ENCODE measurements at regions not wholly inside any gene's neighbourhood (a gene's known extent, or its start where the extent isn't known, plus 50 kb on each side); places are given as distances from the start of the nearest gene placed in this dataset.

GRCh38 chr6:23006656-23007055 lies 437.3 kb downstream of the HDGFL1 start:
- H3K4me3 ChIP-seq (ENCODE audit: low read length in 2 of 2): no peak overlapping the region
- no peaks in the 10 kb centered on the region for H3K4me1 ChIP-seq (ENCODE audit: control insufficient read depth in 2 of 2, insufficient read depth in 2 of 2, low read length in 2 of 2)
- no peaks in the 10 kb centered on the region for H3K27me3 ChIP-seq (ENCODE audit: control insufficient read depth in 2 of 2, insufficient read depth in 2 of 2, low read length in 2 of 2)
- no peak overlapping the region for H3K27ac ChIP-seq (ENCODE audit: low read depth in 2 of 2, low read length in 2 of 2)
- H3K36me3 ChIP-seq (ENCODE audit: control insufficient read depth in 2 of 2, insufficient read depth in 2 of 2, low read length in 2 of 2): no peaks in the 10 kb centered on the region
- no peaks in the 10 kb centered on the region for H3K9me3 ChIP-seq (ENCODE audit: control insufficient read depth in 2 of 2, low read length in 2 of 2)
- no peak overlapping the region for H3K9ac ChIP-seq (ENCODE audit: low read depth in 1 of 2, low read length in 2 of 2)

- Histone ChIP-seq H3K27ac (ENCODE audit: low read depth in 2 of 2, low read length in 2 of 2) (no peak overlapping the region), H3K4me3 (ENCODE audit: low read length in 2 of 2) (no peak overlapping the region), H3K27me3 (ENCODE audit: control insufficient read depth in 2 of 2, insufficient read depth in 2 of 2, low read length in 2 of 2) (no peaks in the 10 kb centered on the region), H3K9me3 (ENCODE audit: control insufficient read depth in 2 of 2, low read length in 2 of 2) (no peaks in the 10 kb centered on the region), H3K36me3 (ENCODE audit: control insufficient read depth in 2 of 2, insufficient read depth in 2 of 2, low read length in 2 of 2) (no peaks in the 10 kb centered on the region), H3K4me1 (ENCODE audit: control insufficient read depth in 2 of 2, insufficient read depth in 2 of 2, low read length in 2 of 2) (no peaks in the 10 kb centered on the region), H3K9ac (ENCODE audit: low read depth in 1 of 2, low read length in 2 of 2) (no peak overlapping the region)
These were observed 442.2 kb downstream of the HDGFL1 start for GRCh38 chr6:23011615-23012014.

- Histone ChIP-seq H3K27me3 (ENCODE audit: control insufficient read depth in 2 of 2, insufficient read depth in 2 of 2, low read length in 2 of 2) (no peaks in the 10 kb centered on the region), H3K4me1 (ENCODE audit: control insufficient read depth in 2 of 2, insufficient read depth in 2 of 2, low read length in 2 of 2) (no peaks in the 10 kb centered on the region), H3K36me3 (ENCODE audit: control insufficient read depth in 2 of 2, insufficient read depth in 2 of 2, low read length in 2 of 2) (no peaks in the 10 kb centered on the region), H3K27ac (ENCODE audit: low read depth in 2 of 2, low read length in 2 of 2) (no peak overlapping the region), H3K9ac (ENCODE audit: low read depth in 1 of 2, low read length in 2 of 2) (no peak overlapping the region), H3K9me3 (ENCODE audit: control insufficient read depth in 2 of 2, low read length in 2 of 2) (no peaks in the 10 kb centered on the region), H3K4me3 (ENCODE audit: low read length in 2 of 2) (no peak overlapping the region)
These were observed 444.4 kb downstream of the HDGFL1 start for GRCh38 chr6:23013776-23014175.

- H3K27me3 ChIP-seq (ENCODE audit: control insufficient read depth in 2 of 2, insufficient read depth in 2 of 2, low read length in 2 of 2): no peaks in the 10 kb centered on the region
- H3K4me1 ChIP-seq (ENCODE audit: control insufficient read depth in 2 of 2, insufficient read depth in 2 of 2, low read length in 2 of 2): no peaks in the 10 kb centered on the region
- H3K4me3 ChIP-seq (ENCODE audit: low read length in 2 of 2): no peak overlapping the region
- no peak overlapping the region for H3K27ac ChIP-seq (ENCODE audit: low read depth in 2 of 2, low read length in 2 of 2)
- H3K9me3 ChIP-seq (ENCODE audit: control insufficient read depth in 2 of 2, low read length in 2 of 2): no peaks in the 10 kb centered on the region
- no peak overlapping the region for H3K9ac ChIP-seq (ENCODE audit: low read depth in 1 of 2, low read length in 2 of 2)
- H3K36me3 ChIP-seq (ENCODE audit: control insufficient read depth in 2 of 2, insufficient read depth in 2 of 2, low read length in 2 of 2): no peaks in the 10 kb centered on the region
These were observed 447.3 kb downstream of the HDGFL1 start for GRCh38 chr6:23016696-23017095.

GRCh38 chr6:23021487-23021886 lies 452.1 kb downstream of the HDGFL1 start:
- Histone ChIP-seq H3K36me3 (ENCODE audit: control insufficient read depth in 2 of 2, insufficient read depth in 2 of 2, low read length in 2 of 2) (no peaks in the 10 kb centered on the region), H3K27me3 (ENCODE audit: control insufficient read depth in 2 of 2, insufficient read depth in 2 of 2, low read length in 2 of 2) (no peaks in the 10 kb centered on the region), H3K9me3 (ENCODE audit: control insufficient read depth in 2 of 2, low read length in 2 of 2) (no peaks in the 10 kb centered on the region), H3K4me3 (ENCODE audit: low read length in 2 of 2) (no peak overlapping the region), H3K9ac (ENCODE audit: low read depth in 1 of 2, low read length in 2 of 2) (no peak overlapping the region), H3K27ac (ENCODE audit: low read depth in 2 of 2, low read length in 2 of 2) (no peak overlapping the region), H3K4me1 (ENCODE audit: control insufficient read depth in 2 of 2, insufficient read depth in 2 of 2, low read length in 2 of 2) (no peaks in the 10 kb centered on the region)

- H3K27me3 ChIP-seq (ENCODE audit: control insufficient read depth in 2 of 2, insufficient read depth in 2 of 2, low read length in 2 of 2): no peaks in the 10 kb centered on the region
- no peaks in the 10 kb centered on the region for H3K4me1 ChIP-seq (ENCODE audit: control insufficient read depth in 2 of 2, insufficient read depth in 2 of 2, low read length in 2 of 2)
- H3K4me3 ChIP-seq (ENCODE audit: low read length in 2 of 2): no peak overlapping the region
- no peaks in the 10 kb centered on the region for H3K9me3 ChIP-seq (ENCODE audit: control insufficient read depth in 2 of 2, low read length in 2 of 2)
- no peak overlapping the region for H3K9ac ChIP-seq (ENCODE audit: low read depth in 1 of 2, low read length in 2 of 2)
- H3K36me3 ChIP-seq (ENCODE audit: control insufficient read depth in 2 of 2, insufficient read depth in 2 of 2, low read length in 2 of 2): no peaks in the 10 kb centered on the region
- no peak overlapping the region for H3K27ac ChIP-seq (ENCODE audit: low read depth in 2 of 2, low read length in 2 of 2)
These were observed 457.9 kb downstream of the HDGFL1 start for GRCh38 chr6:23027281-23027680.

GRCh38 chr6:23031986-23032385 lies 462.6 kb downstream of the HDGFL1 start:
- Histone ChIP-seq H3K9ac (ENCODE audit: low read depth in 1 of 2, low read length in 2 of 2) (no peak overlapping the region), H3K27ac (ENCODE audit: low read depth in 2 of 2, low read length in 2 of 2) (no peak overlapping the region), H3K36me3 (ENCODE audit: control insufficient read depth in 2 of 2, insufficient read depth in 2 of 2, low read length in 2 of 2) (no peaks in the 10 kb centered on the region), H3K4me1 (ENCODE audit: control insufficient read depth in 2 of 2, insufficient read depth in 2 of 2, low read length in 2 of 2) (no peaks in the 10 kb centered on the region), H3K27me3 (ENCODE audit: control insufficient read depth in 2 of 2, insufficient read depth in 2 of 2, low read length in 2 of 2) (no peaks in the 10 kb centered on the region), H3K4me3 (ENCODE audit: low read length in 2 of 2) (no peak overlapping the region), H3K9me3 (ENCODE audit: control insufficient read depth in 2 of 2, low read length in 2 of 2) (no peaks in the 10 kb centered on the region)

- no peak overlapping the region for H3K27ac ChIP-seq (ENCODE audit: low read depth in 2 of 2, low read length in 2 of 2)
- no peak overlapping the region for H3K9ac ChIP-seq (ENCODE audit: low read depth in 1 of 2, low read length in 2 of 2)
- H3K4me3 ChIP-seq (ENCODE audit: low read length in 2 of 2): no peak overlapping the region
- H3K36me3 ChIP-seq (ENCODE audit: control insufficient read depth in 2 of 2, insufficient read depth in 2 of 2, low read length in 2 of 2): no peaks in the 10 kb centered on the region
- H3K27me3 ChIP-seq (ENCODE audit: control insufficient read depth in 2 of 2, insufficient read depth in 2 of 2, low read length in 2 of 2): no peaks in the 10 kb centered on the region
- no peaks in the 10 kb centered on the region for H3K9me3 ChIP-seq (ENCODE audit: control insufficient read depth in 2 of 2, low read length in 2 of 2)
- no peaks in the 10 kb centered on the region for H3K4me1 ChIP-seq (ENCODE audit: control insufficient read depth in 2 of 2, insufficient read depth in 2 of 2, low read length in 2 of 2)
These were observed 465.6 kb downstream of the HDGFL1 start for GRCh38 chr6:23034926-23035325.

GRCh38 chr6:23036406-23036983 lies 467.1 kb downstream of the HDGFL1 start:
- Histone ChIP-seq H3K27ac (ENCODE audit: low read depth in 2 of 2, low read length in 2 of 2) (no peak overlapping the region), H3K9me3 (ENCODE audit: control insufficient read depth in 2 of 2, low read length in 2 of 2) (no peaks in the 10 kb centered on the region), H3K36me3 (ENCODE audit: control insufficient read depth in 2 of 2, insufficient read depth in 2 of 2, low read length in 2 of 2) (no peaks in the 10 kb centered on the region), H3K9ac (ENCODE audit: low read depth in 1 of 2, low read length in 2 of 2) (no peak overlapping the region), H3K4me3 (ENCODE audit: low read length in 2 of 2) (no peak overlapping the region), H3K27me3 (ENCODE audit: control insufficient read depth in 2 of 2, insufficient read depth in 2 of 2, low read length in 2 of 2) (no peaks in the 10 kb centered on the region), H3K4me1 (ENCODE audit: control insufficient read depth in 2 of 2, insufficient read depth in 2 of 2, low read length in 2 of 2) (no peaks in the 10 kb centered on the region)

- no peaks in the 10 kb centered on the region for H3K27me3 ChIP-seq (ENCODE audit: control insufficient read depth in 2 of 2, insufficient read depth in 2 of 2, low read length in 2 of 2)
- H3K4me3 ChIP-seq (ENCODE audit: low read length in 2 of 2): no peak overlapping the region
- no peaks in the 10 kb centered on the region for H3K36me3 ChIP-seq (ENCODE audit: control insufficient read depth in 2 of 2, insufficient read depth in 2 of 2, low read length in 2 of 2)
- H3K9me3 ChIP-seq (ENCODE audit: control insufficient read depth in 2 of 2, low read length in 2 of 2): no peaks in the 10 kb centered on the region
- H3K4me1 ChIP-seq (ENCODE audit: control insufficient read depth in 2 of 2, insufficient read depth in 2 of 2, low read length in 2 of 2): no peaks in the 10 kb centered on the region
- no peak overlapping the region for H3K9ac ChIP-seq (ENCODE audit: low read depth in 1 of 2, low read length in 2 of 2)
- no peak overlapping the region for H3K27ac ChIP-seq (ENCODE audit: low read depth in 2 of 2, low read length in 2 of 2)
These were observed 471.5 kb downstream of the HDGFL1 start for GRCh38 chr6:23040899-23041298.

- Histone ChIP-seq H3K4me3 (ENCODE audit: low read length in 2 of 2) (no peak overlapping the region), H3K9ac (ENCODE audit: low read depth in 1 of 2, low read length in 2 of 2) (no peak overlapping the region), H3K36me3 (ENCODE audit: control insufficient read depth in 2 of 2, insufficient read depth in 2 of 2, low read length in 2 of 2) (no peaks in the 10 kb centered on the region), H3K9me3 (ENCODE audit: control insufficient read depth in 2 of 2, low read length in 2 of 2) (no peaks in the 10 kb centered on the region), H3K4me1 (ENCODE audit: control insufficient read depth in 2 of 2, insufficient read depth in 2 of 2, low read length in 2 of 2) (no peaks in the 10 kb centered on the region), H3K27ac (ENCODE audit: low read depth in 2 of 2, low read length in 2 of 2) (no peak overlapping the region), H3K27me3 (ENCODE audit: control insufficient read depth in 2 of 2, insufficient read depth in 2 of 2, low read length in 2 of 2) (no peaks in the 10 kb centered on the region)
These were observed 475.9 kb downstream of the HDGFL1 start for GRCh38 chr6:23045280-23045679.
